ENCODE measurements at regions not wholly inside any gene's neighbourhood (a gene's known extent, or its start where the extent isn't known, plus 50 kb on each side); places are given as distances from the start of the nearest gene placed in this dataset.

- no peak for DNase-seq (ENCODE audit: low spot score)
Measured at GRCh38 chr13:67841071-67841470, 610.9 kb upstream of the PCDH9 start.

- no peak for DNase-seq (ENCODE audit: low spot score)
Measured at GRCh38 chr13:67833564-67833963, 603.4 kb upstream of the PCDH9 start.

GRCh38 chr13:67829641-67830040 lies 599.5 kb upstream of the PCDH9 start:
- no peak for DNase-seq (ENCODE audit: low spot score)

- DNase-seq (ENCODE audit: low spot score): no peak
Measured at GRCh38 chr13:67827992-67828391, 597.9 kb upstream of the PCDH9 start.

GRCh38 chr13:67821606-67822005 lies 591.5 kb upstream of the PCDH9 start:
- no peak for DNase-seq (ENCODE audit: low spot score)

GRCh38 chr13:67806796-67807195 lies 576.7 kb upstream of the PCDH9 start:
- DNase-seq (ENCODE audit: low spot score): peak; percentile 28

GRCh38 chr13:67803118-67803517 lies 573.0 kb upstream of the PCDH9 start:
- no peak for DNase-seq (ENCODE audit: low spot score)

GRCh38 chr13:67792151-67792676 lies 562.1 kb upstream of the PCDH9 start:
- DNase-seq (ENCODE audit: low spot score): peak; percentile 12

- no peak for DNase-seq (ENCODE audit: low spot score)
Measured at GRCh38 chr13:67791047-67791446, 560.9 kb upstream of the PCDH9 start.

- DNase-seq (ENCODE audit: low spot score): no peak
Measured at GRCh38 chr13:67776151-67776550, 546.0 kb upstream of the PCDH9 start.

GRCh38 chr13:67775359-67775758 lies 545.2 kb upstream of the PCDH9 start:
- no peak for DNase-seq (ENCODE audit: low spot score)

GRCh38 chr13:67772807-67773453 lies 542.8 kb upstream of the PCDH9 start:
- DNase-seq (ENCODE audit: low spot score): no peak

- DNase-seq (ENCODE audit: low spot score): peak; percentile 39
Measured at GRCh38 chr13:67771106-67771505, 541.0 kb upstream of the PCDH9 start.

GRCh38 chr13:67769987-67770341 lies 539.8 kb upstream of the PCDH9 start:
- DNase-seq (ENCODE audit: low spot score): no peak

GRCh38 chr13:67769063-67769986 lies 539.2 kb upstream of the PCDH9 start:
- DNase-seq (ENCODE audit: low spot score): no peak

GRCh38 chr13:67763984-67764383 lies 533.8 kb upstream of the PCDH9 start:
- no peak for DNase-seq (ENCODE audit: low spot score)

GRCh38 chr13:67763384-67763783 lies 533.2 kb upstream of the PCDH9 start:
- no peak for DNase-seq (ENCODE audit: low spot score)

GRCh38 chr13:67758975-67759374 lies 528.8 kb upstream of the PCDH9 start:
- DNase-seq (ENCODE audit: low spot score): no peak

GRCh38 chr13:67754012-67754411 lies 523.9 kb upstream of the PCDH9 start:
- no peak for DNase-seq (ENCODE audit: low spot score)

GRCh38 chr13:67752759-67753158 lies 522.6 kb upstream of the PCDH9 start:
- DNase-seq (ENCODE audit: low spot score): no peak

- DNase-seq (ENCODE audit: low spot score): no peak
Measured at GRCh38 chr13:67742478-67742877, 512.3 kb upstream of the PCDH9 start.

GRCh38 chr13:67740871-67741535 lies 510.9 kb upstream of the PCDH9 start:
- no peak for DNase-seq (ENCODE audit: low spot score)
